Astrocyte (in vitro differentiated cells and primary cell): ENCODE measurements at regions not wholly inside any gene's neighbourhood (a gene's known extent, or its start where the extent isn't known, plus 50 kb on each side); places are given as distances from the start of the nearest gene placed in this dataset.
A peak's percentile ranks its signal among the peaks of the same experiment; 100 is the strongest.
"Not testable (repeated sequence)": the region's sequence is repeated elsewhere in the genome, so short reads cannot be mapped to it uniquely, and the experiment has no call there.

ENCODE experiments used
- DNase-seq: peaks from one replicate; pipeline ENCODE4 v3.0.0-alpha.2; 2010; ENCODE audit warnings: low read depth
- FAIRE-seq: peaks from 2 replicates; lab custom pipeline; 2011; peaks lifted over from hg19 to GRCh38; lab: Jason Lieb, UNC
- H2AFZ ChIP-seq: 2 replicates; pipeline ENCODE4 v1.6.0; 2012; ENCODE audit warnings: low read depth, low read length, inconsistent platforms
- H3K27ac ChIP-seq: 2 replicates; pipeline ENCODE4 v1.5.1; 2011; ENCODE audit warnings: low read depth, low read length, inconsistent platforms
- H3K27me3 ChIP-seq: 2 replicates; pipeline ENCODE4 v1.6.0; 2011; ENCODE audit warnings: low read length, inconsistent platforms; ENCODE audit not compliant: insufficient read depth
- H3K36me3 ChIP-seq: 2 replicates; pipeline ENCODE4 v1.5.1; 2011; ENCODE audit warnings: low read length, inconsistent platforms; ENCODE audit not compliant: insufficient read depth
- H3K4me1 ChIP-seq: 2 replicates; pipeline ENCODE4 v1.5.1; 2011; ENCODE audit warnings: low read length, inconsistent platforms; ENCODE audit not compliant: insufficient read depth
- H3K4me2 ChIP-seq: 2 replicates; pipeline ENCODE4 v1.6.0; 2012; ENCODE audit warnings: low read length, inconsistent platforms
- H3K4me3 ChIP-seq: 2 replicates; pipeline ENCODE4 v1.5.1; 2011; ENCODE audit warnings: low read depth, mild to moderate bottlenecking, low read length, inconsistent platforms; ENCODE audit not compliant: insufficient read depth
- H3K79me2 ChIP-seq: 2 replicates; pipeline ENCODE4 v1.6.0; 2012; ENCODE audit warnings: mild to moderate bottlenecking, low read length, inconsistent platforms; ENCODE audit not compliant: insufficient read depth
- H3K9ac ChIP-seq: 2 replicates; pipeline ENCODE4 v1.6.0; 2012; ENCODE audit warnings: mild to moderate bottlenecking, low read length, inconsistent platforms
- H3K9me3 ChIP-seq: 2 replicates; pipeline ENCODE4 v1.5.1; 2012; ENCODE audit warnings: low read depth, mild to moderate bottlenecking, low read length, inconsistent platforms; ENCODE audit not compliant: insufficient read depth
- H4K20me1 ChIP-seq: 2 replicates; pipeline ENCODE4 v1.6.0; 2012; ENCODE audit warnings: low read length, inconsistent platforms; ENCODE audit not compliant: insufficient read depth
- H3K27ac Mint-ChIP-seq: one replicate; pipeline ENCODE4 v1.8.0; 2021; ENCODE audit warnings: mild to moderate bottlenecking, mixed read lengths; ENCODE audit not compliant: unreplicated experiment
- H3K27me3 Mint-ChIP-seq: one replicate; pipeline ENCODE4 v1.8.0; 2021; ENCODE audit warnings: low read depth, mixed read lengths; ENCODE audit not compliant: unreplicated experiment
- H3K36me3 Mint-ChIP-seq: one replicate; pipeline ENCODE4 v1.8.0; 2021; ENCODE audit warnings: low read depth, mixed read lengths; ENCODE audit not compliant: unreplicated experiment
- H3K4me1 Mint-ChIP-seq: one replicate; pipeline ENCODE4 v1.8.0; 2021; ENCODE audit warnings: low read depth, mixed read lengths; ENCODE audit not compliant: unreplicated experiment
- H3K4me3 Mint-ChIP-seq: one replicate; pipeline ENCODE4 v1.8.0; 2021; ENCODE audit warnings: mild to moderate bottlenecking, moderate library complexity, mixed read lengths; ENCODE audit not compliant: unreplicated experiment
- H3K9me3 Mint-ChIP-seq: one replicate; pipeline ENCODE4 v1.8.0; 2021; ENCODE audit warnings: mild to moderate bottlenecking, mixed read lengths; ENCODE audit not compliant: unreplicated experiment
- CTCF ChIP-seq: IDR thresholded peaks from 2 replicates; pipeline ENCODE4 v1.5.1; 2011; ENCODE audit warnings: low read depth, mild to moderate bottlenecking, inconsistent platforms, low read length, moderate library complexity; ENCODE audit not compliant: insufficient read depth
- EZH2 ChIP-seq: IDR thresholded peaks from 2 replicates; pipeline ENCODE4 v1.6.1; 2012; ENCODE audit warnings: mild to moderate bottlenecking, low read length, inconsistent platforms; ENCODE audit not compliant: insufficient read depth

- FAIRE-seq (peak; percentile 43), DNase-seq (peak; percentile 14)
- no peak overlapping the region for H3K4me2 ChIP-seq
- H3K9me3 Mint-ChIP-seq = no peaks in the 10 kb centered on the region
- H4K20me1 ChIP-seq = no peaks in the 10 kb centered on the region
- no peak overlapping the region for H3K27ac ChIP-seq
- H3K4me3 Mint-ChIP-seq = no peak overlapping the region
- H3K4me1 ChIP-seq = peaks cover 2% of the 10 kb centered on the region
- no peak overlapping the region for H3K27ac Mint-ChIP-seq
- no peaks in the 10 kb centered on the region for H3K36me3 Mint-ChIP-seq
- H3K79me2 ChIP-seq = no peaks in the 10 kb centered on the region
- no peaks in the 10 kb centered on the region for H3K27me3 Mint-ChIP-seq
- no peaks in the 10 kb centered on the region for H3K36me3 ChIP-seq
- no peaks in the 10 kb centered on the region for H3K9me3 ChIP-seq
- TF ChIP-seq EZH2 (no peak), CTCF (no peak)
- H3K9ac ChIP-seq = no peak overlapping the region
- no peak overlapping the region for H3K4me3 ChIP-seq
- no peak overlapping the region for H2AFZ ChIP-seq
- peaks cover 2% of the 10 kb centered on the region for H3K4me1 Mint-ChIP-seq
- no peaks in the 10 kb centered on the region for H3K27me3 ChIP-seq
These were observed 136.1 kb downstream of the MSL3 start for GRCh38 chrX:11893933-11894710.

GRCh38 chrX:11899091-11899490, 141.1 kb downstream of the MSL3 start:
- FAIRE-seq (peak; percentile 82), DNase-seq (peak; percentile 67)
- H3K27ac ChIP-seq = peak overlapping the region; percentile 49
- H3K4me3 ChIP-seq = no peak overlapping the region
- H2AFZ ChIP-seq = no peak overlapping the region
- H3K36me3 Mint-ChIP-seq = no peaks in the 10 kb centered on the region
- H4K20me1 ChIP-seq = no peaks in the 10 kb centered on the region
- peaks cover 10% of the 10 kb centered on the region for H3K4me1 ChIP-seq
- H3K27me3 ChIP-seq = no peaks in the 10 kb centered on the region
- peaks cover 9% of the 10 kb centered on the region for H3K4me1 Mint-ChIP-seq
- H3K9me3 ChIP-seq = no peaks in the 10 kb centered on the region
- no peak for TF ChIP-seq CTCF
- TF ChIP-seq EZH2 = no peak
- no peak overlapping the region for H3K9ac ChIP-seq
- H3K27me3 Mint-ChIP-seq = no peaks in the 10 kb centered on the region
- H3K4me3 Mint-ChIP-seq = no peak overlapping the region
- H3K4me2 ChIP-seq = peak overlapping the region; percentile 39
- H3K9me3 Mint-ChIP-seq = no peaks in the 10 kb centered on the region
- no peak overlapping the region for H3K27ac Mint-ChIP-seq
- no peaks in the 10 kb centered on the region for H3K79me2 ChIP-seq
- no peaks in the 10 kb centered on the region for H3K36me3 ChIP-seq

GRCh38 chrX:11905933-11906332, 147.9 kb downstream of the MSL3 start:
- not testable (repeated sequence) for H3K36me3 ChIP-seq, H3K9me3 Mint-ChIP-seq, DNase-seq

More at GRCh38 chrX:11905933-11906332, 147.9 kb downstream of the MSL3 start:
- not testable (repeated sequence) for H3K27ac Mint-ChIP-seq, H4K20me1 ChIP-seq, H3K4me1 ChIP-seq, H3K9me3 ChIP-seq, H3K27me3 Mint-ChIP-seq, H3K36me3 Mint-ChIP-seq, H3K4me2 ChIP-seq, H3K4me3 ChIP-seq, H3K27ac ChIP-seq, FAIRE-seq, H3K27me3 ChIP-seq, H2AFZ ChIP-seq, H3K9ac ChIP-seq, H3K4me3 Mint-ChIP-seq, H3K79me2 ChIP-seq, H3K4me1 Mint-ChIP-seq
